ENCODE measurements at regions not wholly inside any gene's neighbourhood (a gene's known extent, or its start where the extent isn't known, plus 50 kb on each side); places are given as distances from the start of the nearest gene placed in this dataset.
A peak's percentile ranks its signal among the peaks of the same experiment; 100 is the strongest.

GRCh38 chr14:86501611-86502010, 971.7 kb downstream of the FLRT2 start:
- Histone ChIP-seq H3K79me2 (ENCODE audit: insufficient read depth, low read length) (no peaks in the 10 kb centered on the region), H3K27me3 (ENCODE audit: insufficient read depth, low read length) (no peaks in the 10 kb centered on the region), H3K27ac (ENCODE audit: low read depth, low read length) (no peak overlapping the region), H2AFZ (ENCODE audit: low read depth, low read length) (no peak overlapping the region), H3K4me1 (ENCODE audit: insufficient read depth, low read length) (no peaks in the 10 kb centered on the region), H3K4me2 (ENCODE audit: low read length) (no peak overlapping the region), H4K20me1 (ENCODE audit: insufficient read depth, low read length) (no peaks in the 10 kb centered on the region), H3K9ac (ENCODE audit: low read length) (no peak overlapping the region), H3K36me3 (ENCODE audit: insufficient read depth, low read length) (no peaks in the 10 kb centered on the region), H3K9me3 (ENCODE audit: insufficient read depth, low read depth, low read length) (no peaks in the 10 kb centered on the region), H3K4me3 (ENCODE audit: insufficient read depth, low read depth, low read length) (no peak overlapping the region)
- FAIRE-seq: no peak
- Mint-ChIP-seq H3K9me3 (ENCODE audit: unreplicated experiment) (no peaks in the 10 kb centered on the region), H3K4me3 (ENCODE audit: unreplicated experiment) (no peak overlapping the region), H3K27me3 (ENCODE audit: low read depth, unreplicated experiment) (no peaks in the 10 kb centered on the region), H3K4me1 (ENCODE audit: low read depth, unreplicated experiment) (no peaks in the 10 kb centered on the region), H3K27ac (ENCODE audit: unreplicated experiment) (no peak overlapping the region), H3K36me3 (ENCODE audit: low read depth, unreplicated experiment) (no peaks in the 10 kb centered on the region)
- no peak for TF ChIP-seq EZH2 (IDR thresholded peaks at IDR 0.05; ENCODE audit: insufficient read depth, low read length)
- no peak for DNase-seq (ENCODE audit: low read depth)

- H3K79me2 ChIP-seq (ENCODE audit: insufficient read depth, low read length): no peaks in the 10 kb centered on the region
These were observed 961.8 kb downstream of the FLRT2 start for GRCh38 chr14:86491743-86492142.

GRCh38 chr14:86481104-86481503, 951.2 kb downstream of the FLRT2 start:
- Histone ChIP-seq H4K20me1 (ENCODE audit: insufficient read depth, low read length) (no peaks in the 10 kb centered on the region), H3K27ac (ENCODE audit: low read depth, low read length) (no peak overlapping the region), H3K4me3 (ENCODE audit: insufficient read depth, low read depth, low read length) (no peak overlapping the region), H2AFZ (ENCODE audit: low read depth, low read length) (no peak overlapping the region), H3K4me2 (ENCODE audit: low read length) (no peak overlapping the region), H3K36me3 (ENCODE audit: insufficient read depth, low read length) (no peaks in the 10 kb centered on the region), H3K9me3 (ENCODE audit: insufficient read depth, low read depth, low read length) (no peaks in the 10 kb centered on the region), H3K79me2 (ENCODE audit: insufficient read depth, low read length) (no peaks in the 10 kb centered on the region), H3K4me1 (ENCODE audit: insufficient read depth, low read length) (no peaks in the 10 kb centered on the region), H3K9ac (ENCODE audit: low read length) (no peak overlapping the region), H3K27me3 (ENCODE audit: insufficient read depth, low read length) (no peaks in the 10 kb centered on the region)
- H3K9me3 Mint-ChIP-seq (ENCODE audit: unreplicated experiment): no peaks in the 10 kb centered on the region
- no peaks in the 10 kb centered on the region for H3K36me3 Mint-ChIP-seq (ENCODE audit: low read depth, unreplicated experiment)
- H3K27ac Mint-ChIP-seq (ENCODE audit: unreplicated experiment): no peak overlapping the region
- peak; percentile 17 for DNase-seq (ENCODE audit: low read depth)
- peaks cover 2% of the 10 kb centered on the region for H3K4me1 Mint-ChIP-seq (ENCODE audit: low read depth, unreplicated experiment)
- FAIRE-seq: no peak
- no peak overlapping the region for H3K4me3 Mint-ChIP-seq (ENCODE audit: unreplicated experiment)
- H3K27me3 Mint-ChIP-seq (ENCODE audit: low read depth, unreplicated experiment): no peaks in the 10 kb centered on the region
- no peak for TF ChIP-seq CTCF (IDR thresholded peaks at IDR 0.05; ENCODE audit: insufficient read depth, low read depth, low read length)
- TF ChIP-seq EZH2 (IDR thresholded peaks at IDR 0.05; ENCODE audit: insufficient read depth, low read length): no peak

More at GRCh38 chr14:86491743-86492142, 961.8 kb downstream of the FLRT2 start:
- Histone ChIP-seq H3K27me3 (ENCODE audit: insufficient read depth, low read length) (no peaks in the 10 kb centered on the region), H2AFZ (ENCODE audit: low read depth, low read length) (no peak overlapping the region), H3K9ac (ENCODE audit: low read length) (no peak overlapping the region), H3K9me3 (ENCODE audit: insufficient read depth, low read depth, low read length) (no peaks in the 10 kb centered on the region), H3K4me3 (ENCODE audit: insufficient read depth, low read depth, low read length) (no peak overlapping the region), H3K27ac (ENCODE audit: low read depth, low read length) (no peak overlapping the region), H3K4me1 (ENCODE audit: insufficient read depth, low read length) (no peaks in the 10 kb centered on the region), H4K20me1 (ENCODE audit: insufficient read depth, low read length) (no peaks in the 10 kb centered on the region), H3K36me3 (ENCODE audit: insufficient read depth, low read length) (no peaks in the 10 kb centered on the region), H3K4me2 (ENCODE audit: low read length) (no peak overlapping the region)
- no peaks in the 10 kb centered on the region for H3K27me3 Mint-ChIP-seq (ENCODE audit: low read depth, unreplicated experiment)
- H3K36me3 Mint-ChIP-seq (ENCODE audit: low read depth, unreplicated experiment): no peaks in the 10 kb centered on the region
- H3K27ac Mint-ChIP-seq (ENCODE audit: unreplicated experiment): no peak overlapping the region
- TF ChIP-seq CTCF (IDR thresholded peaks at IDR 0.05; ENCODE audit: insufficient read depth, low read depth, low read length) (no peak), EZH2 (IDR thresholded peaks at IDR 0.05; ENCODE audit: insufficient read depth, low read length) (no peak)
- H3K9me3 Mint-ChIP-seq (ENCODE audit: unreplicated experiment): no peaks in the 10 kb centered on the region
- no peaks in the 10 kb centered on the region for H3K4me1 Mint-ChIP-seq (ENCODE audit: low read depth, unreplicated experiment)
- no peak for FAIRE-seq
- no peak overlapping the region for H3K4me3 Mint-ChIP-seq (ENCODE audit: unreplicated experiment)
- no peak for DNase-seq (ENCODE audit: low read depth)
